ENCODE measurements at regions not wholly inside any gene's neighbourhood (a gene's known extent, or its start where the extent isn't known, plus 50 kb on each side); places are given as distances from the start of the nearest gene placed in this dataset.

GRCh38 chr1:219460896-219461815 is 151.7 kb downstream of the ZC3H11B start:
- H4K20me1 ChIP-seq (ENCODE audit: insufficient read depth, low read length, poor library complexity, severe bottlenecking): no peaks in the 10 kb centered on the region
- H3K36me3 ChIP-seq (ENCODE audit: insufficient read depth, low read length): no peaks in the 10 kb centered on the region
- no peak overlapping the region for H3K4me2 ChIP-seq (ENCODE audit: low read depth, low read length, poor library complexity, severe bottlenecking)
- H3K9me2 ChIP-seq (replicated peaks; ENCODE audit: low read depth, low read length): no peaks in the 10 kb centered on the region
- no peak overlapping the region for H3K4me3 ChIP-seq (ENCODE audit: low read length, poor library complexity, severe bottlenecking)
- no peaks in the 10 kb centered on the region for H3K4me1 ChIP-seq (ENCODE audit: insufficient read depth, low read length, poor library complexity, severe bottlenecking)
- no peaks in the 10 kb centered on the region for H3F3A ChIP-seq (ENCODE audit: low read depth)
- H3K79me2 ChIP-seq (ENCODE audit: insufficient read depth, low read length): no peaks in the 10 kb centered on the region
- H3K9me3 ChIP-seq (ENCODE audit: insufficient read depth, low read depth, low read length): no peaks in the 10 kb centered on the region
- TF ChIP-seq EZH2phosphoT487 (IDR thresholded peaks at IDR 0.05; ENCODE audit: borderline replicate concordance) (no peak), CTCF (conservative IDR thresholded peaks at IDR 0.05; ENCODE audit: low read length) (no peak)
- no peaks in the 10 kb centered on the region for H3K27me3 ChIP-seq (ENCODE audit: insufficient read depth, low read length, poor library complexity, severe bottlenecking)
- no peak overlapping the region for H3K9ac ChIP-seq (ENCODE audit: low read depth, low read length, poor library complexity, severe bottlenecking)
- no peak overlapping the region for H2AFZ ChIP-seq (ENCODE audit: low read length)

- H3K79me2 ChIP-seq (ENCODE audit: insufficient read depth, low read length): no peaks in the 10 kb centered on the region
- no peak for TF ChIP-seq CTCF (conservative IDR thresholded peaks at IDR 0.05; ENCODE audit: low read length)
- no peaks in the 10 kb centered on the region for H3K4me1 ChIP-seq (ENCODE audit: insufficient read depth, low read length, poor library complexity, severe bottlenecking)
- H3K36me3 ChIP-seq (ENCODE audit: insufficient read depth, low read length): no peaks in the 10 kb centered on the region
- no peaks in the 10 kb centered on the region for H3K9me2 ChIP-seq (replicated peaks; ENCODE audit: low read depth, low read length)
- H3F3A ChIP-seq (ENCODE audit: low read depth): no peaks in the 10 kb centered on the region
- H3K9me3 ChIP-seq (ENCODE audit: insufficient read depth, low read depth, low read length): no peaks in the 10 kb centered on the region
- no peaks in the 10 kb centered on the region for H3K27me3 ChIP-seq (ENCODE audit: insufficient read depth, low read length, poor library complexity, severe bottlenecking)
- H4K20me1 ChIP-seq (ENCODE audit: insufficient read depth, low read length, poor library complexity, severe bottlenecking): no peaks in the 10 kb centered on the region
- no peak overlapping the region for H3K9ac ChIP-seq (ENCODE audit: low read depth, low read length, poor library complexity, severe bottlenecking)
- H3K4me3 ChIP-seq (ENCODE audit: low read length, poor library complexity, severe bottlenecking): no peak overlapping the region
- H3K4me2 ChIP-seq (ENCODE audit: low read depth, low read length, poor library complexity, severe bottlenecking): no peak overlapping the region
- H2AFZ ChIP-seq (ENCODE audit: low read length): no peak overlapping the region
Measured at GRCh38 chr1:219460081-219460895, 152.6 kb downstream of the ZC3H11B start.

- no peaks in the 10 kb centered on the region for H3K27me3 ChIP-seq (ENCODE audit: insufficient read depth, low read length, poor library complexity, severe bottlenecking)
- no peaks in the 10 kb centered on the region for H3K79me2 ChIP-seq (ENCODE audit: insufficient read depth, low read length)
- no peaks in the 10 kb centered on the region for H3K4me1 ChIP-seq (ENCODE audit: insufficient read depth, low read length, poor library complexity, severe bottlenecking)
- no peaks in the 10 kb centered on the region for H3K9me3 ChIP-seq (ENCODE audit: insufficient read depth, low read depth, low read length)
- H4K20me1 ChIP-seq (ENCODE audit: insufficient read depth, low read length, poor library complexity, severe bottlenecking): no peaks in the 10 kb centered on the region
- H3K9ac ChIP-seq (ENCODE audit: low read depth, low read length, poor library complexity, severe bottlenecking): no peak overlapping the region
- no peaks in the 10 kb centered on the region for H3F3A ChIP-seq (ENCODE audit: low read depth)
- TF ChIP-seq EZH2phosphoT487 (IDR thresholded peaks at IDR 0.05; ENCODE audit: borderline replicate concordance): no peak
- no peak for TF ChIP-seq CTCF (conservative IDR thresholded peaks at IDR 0.05; ENCODE audit: low read length)
- no peak overlapping the region for H3K4me3 ChIP-seq (ENCODE audit: low read length, poor library complexity, severe bottlenecking)
- no peak overlapping the region for H3K4me2 ChIP-seq (ENCODE audit: low read depth, low read length, poor library complexity, severe bottlenecking)
- H3K36me3 ChIP-seq (ENCODE audit: insufficient read depth, low read length): no peaks in the 10 kb centered on the region
- no peak overlapping the region for H2AFZ ChIP-seq (ENCODE audit: low read length)
- H3K9me2 ChIP-seq (replicated peaks; ENCODE audit: low read depth, low read length): no peaks in the 10 kb centered on the region
Measured at GRCh38 chr1:219459351-219460080, 153.4 kb downstream of the ZC3H11B start.
